C4-2B (cell line): ENCODE measurements at regions not wholly inside any gene's neighbourhood (a gene's known extent, or its start where the extent isn't known, plus 50 kb on each side); places are given as distances from the start of the nearest gene placed in this dataset.

Source experiments
- ZFX ChIP-seq: fragments of 450-650 bp; IDR thresholded peaks from 2 replicates; pipeline ENCODE4 v1.6.1; 2017
- TF ChIP-seq, protein P1 (sequence below): fragments of 450-650 bp; conservative IDR thresholded peaks from 2 replicates; pipeline ENCODE4 v1.5.1; 2017; ENCODE audit warnings: mild to moderate bottlenecking

DNA sequence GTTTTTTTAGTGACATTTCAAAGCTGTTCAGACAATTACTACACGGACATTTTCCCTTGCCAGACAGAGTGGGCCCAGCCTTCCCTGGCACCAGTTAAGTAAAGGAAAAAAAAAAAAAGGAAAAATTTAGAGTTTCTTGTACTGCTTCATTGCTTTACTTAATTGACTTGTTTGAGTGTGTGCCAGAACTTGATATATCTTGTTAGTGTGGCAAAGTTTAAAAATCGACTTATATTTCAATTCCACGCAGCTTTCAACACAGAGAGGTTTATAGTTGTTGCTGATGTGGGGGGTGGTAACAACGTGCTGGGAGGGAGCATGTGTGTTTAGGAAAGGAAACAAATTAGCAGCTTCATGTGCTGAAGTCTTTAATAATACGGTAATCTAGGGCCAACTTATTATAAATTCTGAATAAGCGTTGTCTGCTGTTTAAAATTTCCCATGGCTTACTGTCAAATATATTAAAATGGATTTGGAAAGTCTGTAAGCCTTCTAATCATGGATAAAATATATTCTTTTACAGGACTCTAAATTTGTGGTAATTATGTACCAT lies 1104.6 kb downstream of the SORCS3 start:
- TF ChIP-seq, protein P1, sequence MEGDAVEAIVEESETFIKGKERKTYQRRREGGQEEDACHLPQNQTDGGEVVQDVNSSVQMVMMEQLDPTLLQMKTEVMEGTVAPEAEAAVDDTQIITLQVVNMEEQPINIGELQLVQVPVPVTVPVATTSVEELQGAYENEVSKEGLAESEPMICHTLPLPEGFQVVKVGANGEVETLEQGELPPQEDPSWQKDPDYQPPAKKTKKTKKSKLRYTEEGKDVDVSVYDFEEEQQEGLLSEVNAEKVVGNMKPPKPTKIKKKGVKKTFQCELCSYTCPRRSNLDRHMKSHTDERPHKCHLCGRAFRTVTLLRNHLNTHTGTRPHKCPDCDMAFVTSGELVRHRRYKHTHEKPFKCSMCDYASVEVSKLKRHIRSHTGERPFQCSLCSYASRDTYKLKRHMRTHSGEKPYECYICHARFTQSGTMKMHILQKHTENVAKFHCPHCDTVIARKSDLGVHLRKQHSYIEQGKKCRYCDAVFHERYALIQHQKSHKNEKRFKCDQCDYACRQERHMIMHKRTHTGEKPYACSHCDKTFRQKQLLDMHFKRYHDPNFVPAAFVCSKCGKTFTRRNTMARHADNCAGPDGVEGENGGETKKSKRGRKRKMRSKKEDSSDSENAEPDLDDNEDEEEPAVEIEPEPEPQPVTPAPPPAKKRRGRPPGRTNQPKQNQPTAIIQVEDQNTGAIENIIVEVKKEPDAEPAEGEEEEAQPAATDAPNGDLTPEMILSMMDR = no peak
- TF ChIP-seq ZFX = no peak
